ENCODE measurements at regions not wholly inside any gene's neighbourhood (a gene's known extent, or its start where the extent isn't known, plus 50 kb on each side); places are given as distances from the start of the nearest gene placed in this dataset.

DNA sequence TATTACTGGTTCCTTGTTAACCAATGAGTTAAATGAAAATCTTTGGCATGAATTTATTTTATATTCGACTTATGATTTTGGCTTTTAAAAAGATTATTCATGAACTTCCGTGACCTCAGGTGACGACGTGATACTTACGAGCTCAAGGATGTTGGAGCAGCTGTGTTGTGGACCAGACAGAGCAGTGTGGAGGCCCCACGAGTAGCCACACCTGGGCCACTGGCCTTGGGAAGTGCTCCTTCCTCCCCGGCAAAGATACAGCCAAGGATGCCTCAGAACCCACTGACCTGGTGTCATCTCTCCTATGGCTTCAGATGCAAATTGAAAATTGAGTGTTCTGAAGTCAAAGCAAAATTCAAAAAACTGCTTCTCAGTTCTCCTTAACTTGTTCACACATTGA, 147.5 kb upstream of the PPP2R2D start:
- Histone ChIP-seq H2AFZ (ENCODE audit: low read length) (no peak overlapping the region), H3K4me3 (ENCODE audit: low read length) (no peak overlapping the region), H3F3A (ENCODE audit: insufficient read depth, low read length) (no peaks in the 10 kb centered on the region), H3K27ac (ENCODE audit: low read length) (no peak overlapping the region), H4K20me1 (ENCODE audit: insufficient read depth, low read length) (no peaks in the 10 kb centered on the region), H3K27me3 (replicated peaks; ENCODE audit: insufficient read depth, low read length) (peaks cover 10% of the 10 kb centered on the region), H3K79me2 (ENCODE audit: low read length) (no peaks in the 10 kb centered on the region), H3K4me2 (ENCODE audit: low read depth, low read length) (no peak overlapping the region), H3K9me2 (replicated peaks; ENCODE audit: insufficient read depth, low read length) (no peaks in the 10 kb centered on the region), H3K9ac (ENCODE audit: low read length) (no peak overlapping the region), H3K4me1 (ENCODE audit: low read length) (no peaks in the 10 kb centered on the region), H3K36me3 (replicated peaks; ENCODE audit: insufficient read depth, low read length) (no peaks in the 10 kb centered on the region), H3K9me3 (replicated peaks; ENCODE audit: insufficient read depth, low read length) (no peaks in the 10 kb centered on the region)
- TF ChIP-seq, protein P1, sequence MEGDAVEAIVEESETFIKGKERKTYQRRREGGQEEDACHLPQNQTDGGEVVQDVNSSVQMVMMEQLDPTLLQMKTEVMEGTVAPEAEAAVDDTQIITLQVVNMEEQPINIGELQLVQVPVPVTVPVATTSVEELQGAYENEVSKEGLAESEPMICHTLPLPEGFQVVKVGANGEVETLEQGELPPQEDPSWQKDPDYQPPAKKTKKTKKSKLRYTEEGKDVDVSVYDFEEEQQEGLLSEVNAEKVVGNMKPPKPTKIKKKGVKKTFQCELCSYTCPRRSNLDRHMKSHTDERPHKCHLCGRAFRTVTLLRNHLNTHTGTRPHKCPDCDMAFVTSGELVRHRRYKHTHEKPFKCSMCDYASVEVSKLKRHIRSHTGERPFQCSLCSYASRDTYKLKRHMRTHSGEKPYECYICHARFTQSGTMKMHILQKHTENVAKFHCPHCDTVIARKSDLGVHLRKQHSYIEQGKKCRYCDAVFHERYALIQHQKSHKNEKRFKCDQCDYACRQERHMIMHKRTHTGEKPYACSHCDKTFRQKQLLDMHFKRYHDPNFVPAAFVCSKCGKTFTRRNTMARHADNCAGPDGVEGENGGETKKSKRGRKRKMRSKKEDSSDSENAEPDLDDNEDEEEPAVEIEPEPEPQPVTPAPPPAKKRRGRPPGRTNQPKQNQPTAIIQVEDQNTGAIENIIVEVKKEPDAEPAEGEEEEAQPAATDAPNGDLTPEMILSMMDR (IDR thresholded peaks at IDR 0.05; ENCODE audit: low read length) = no peak
- TF ChIP-seq EZH2phosphoT487 (IDR thresholded peaks at IDR 0.05; ENCODE audit: low read length) (no peak), EZH2 (optimal IDR thresholded peaks at IDR 0.05; ENCODE audit: low read depth, low read length) (no peak)
- no peak for DNase-seq

DNA sequence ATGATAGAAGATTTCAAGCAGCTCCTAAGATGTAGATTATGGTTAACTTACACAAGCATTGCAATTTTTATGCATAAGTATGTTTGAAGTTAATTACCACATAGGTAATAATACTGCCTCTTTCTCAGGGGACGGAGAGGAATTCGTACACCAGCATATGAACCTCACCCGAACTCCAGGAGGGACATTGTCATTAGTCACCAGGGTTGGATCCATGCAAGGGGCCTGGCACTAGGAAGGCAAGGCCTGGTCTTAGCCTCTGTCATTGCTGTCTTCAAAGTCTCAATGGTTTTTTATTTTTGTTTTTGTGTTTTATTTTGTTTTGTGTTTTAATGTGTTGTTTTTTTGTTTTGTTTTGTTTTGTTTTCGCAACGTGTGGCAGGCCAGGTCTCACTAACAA, 145.6 kb upstream of the PPP2R2D start:
- H3K79me2 ChIP-seq (ENCODE audit: low read length) = no peaks in the 10 kb centered on the region
- no peak overlapping the region for H3K9ac ChIP-seq (ENCODE audit: low read length)
- H2AFZ ChIP-seq (ENCODE audit: low read length) = no peak overlapping the region
- no peaks in the 10 kb centered on the region for H3F3A ChIP-seq (ENCODE audit: insufficient read depth, low read length)
- TF ChIP-seq, protein P1 (IDR thresholded peaks at IDR 0.05; ENCODE audit: low read length) = no peak
- TF ChIP-seq EZH2phosphoT487 (IDR thresholded peaks at IDR 0.05; ENCODE audit: low read length) (no peak), EZH2 (optimal IDR thresholded peaks at IDR 0.05; ENCODE audit: low read depth, low read length) (no peak)
- no peak overlapping the region for H3K4me3 ChIP-seq (ENCODE audit: low read length)
- H4K20me1 ChIP-seq (ENCODE audit: insufficient read depth, low read length) = no peaks in the 10 kb centered on the region
- DNase-seq = no peak
- no peak overlapping the region for H3K27ac ChIP-seq (ENCODE audit: low read length)
- H3K9me2 ChIP-seq (replicated peaks; ENCODE audit: insufficient read depth, low read length) = no peaks in the 10 kb centered on the region
- H3K36me3 ChIP-seq (replicated peaks; ENCODE audit: insufficient read depth, low read length) = no peaks in the 10 kb centered on the region
- peaks cover 10% of the 10 kb centered on the region for H3K27me3 ChIP-seq (replicated peaks; ENCODE audit: insufficient read depth, low read length)
- H3K4me1 ChIP-seq (ENCODE audit: low read length) = no peaks in the 10 kb centered on the region
- H3K9me3 ChIP-seq (replicated peaks; ENCODE audit: insufficient read depth, low read length) = no peaks in the 10 kb centered on the region
- H3K4me2 ChIP-seq (ENCODE audit: low read depth, low read length) = no peak overlapping the region

DNA sequence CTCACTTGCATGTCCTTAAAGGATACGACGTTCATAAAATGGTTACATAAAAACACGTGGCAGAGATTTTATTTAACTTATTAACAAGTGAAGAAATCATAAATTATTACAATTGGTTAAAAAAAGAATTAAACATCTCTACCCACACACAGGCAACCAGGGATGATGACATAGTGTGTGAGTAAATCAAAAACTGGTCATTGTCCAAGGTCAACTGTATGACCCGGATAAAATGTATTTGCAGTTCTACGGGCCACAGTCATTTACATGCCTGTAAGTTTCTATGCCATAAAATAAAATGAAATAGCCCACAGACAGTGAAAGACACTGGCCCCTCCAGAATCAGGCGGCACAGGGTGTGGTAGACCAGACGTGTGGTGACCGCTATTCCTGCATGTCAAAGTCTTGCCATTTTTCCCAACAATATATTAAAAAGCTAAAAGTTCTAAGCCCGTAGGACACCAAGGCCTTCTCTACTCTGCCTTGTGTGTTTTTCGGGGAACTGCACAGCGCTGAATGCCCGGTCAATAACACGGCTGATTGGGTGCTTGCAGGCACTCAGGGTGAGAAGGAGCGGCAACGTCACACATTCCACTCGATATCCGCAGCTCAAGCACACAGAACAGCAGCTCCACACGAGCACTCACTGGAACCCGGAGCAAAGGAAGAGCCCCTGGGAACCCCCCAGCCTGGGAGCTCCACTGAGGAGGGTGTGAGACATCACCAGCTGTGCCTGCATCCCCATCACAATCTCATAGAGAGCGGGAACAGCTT, 143.3 kb upstream of the PPP2R2D start:
- no peak for DNase-seq
- Histone ChIP-seq H3K4me3 (ENCODE audit: low read length) (no peak overlapping the region), H3K4me2 (ENCODE audit: low read depth, low read length) (no peak overlapping the region), H2AFZ (ENCODE audit: low read length) (no peak overlapping the region), H3K27ac (ENCODE audit: low read length) (no peak overlapping the region), H3K27me3 (replicated peaks; ENCODE audit: insufficient read depth, low read length) (peaks cover 10% of the 10 kb centered on the region), H3K9me3 (replicated peaks; ENCODE audit: insufficient read depth, low read length) (no peaks in the 10 kb centered on the region), H3F3A (ENCODE audit: insufficient read depth, low read length) (no peaks in the 10 kb centered on the region), H4K20me1 (ENCODE audit: insufficient read depth, low read length) (no peaks in the 10 kb centered on the region), H3K9me2 (replicated peaks; ENCODE audit: insufficient read depth, low read length) (no peaks in the 10 kb centered on the region), H3K9ac (ENCODE audit: low read length) (no peak overlapping the region), H3K36me3 (replicated peaks; ENCODE audit: insufficient read depth, low read length) (no peaks in the 10 kb centered on the region), H3K4me1 (ENCODE audit: low read length) (no peaks in the 10 kb centered on the region), H3K79me2 (ENCODE audit: low read length) (no peaks in the 10 kb centered on the region)
- TF ChIP-seq, protein P1 (IDR thresholded peaks at IDR 0.05; ENCODE audit: low read length) = no peak
- TF ChIP-seq EZH2phosphoT487 (IDR thresholded peaks at IDR 0.05; ENCODE audit: low read length) = no peak
- no peak for TF ChIP-seq EZH2 (optimal IDR thresholded peaks at IDR 0.05; ENCODE audit: low read depth, low read length)

Measured in MM.1S (cell line).